ENCODE measurements at regions not wholly inside any gene's neighbourhood (a gene's known extent, or its start where the extent isn't known, plus 50 kb on each side); places are given as distances from the start of the nearest gene placed in this dataset.
"Not testable (repeated sequence)": the region's sequence is repeated elsewhere in the genome, so short reads cannot be mapped to it uniquely, and the experiment has no call there.

DNA sequence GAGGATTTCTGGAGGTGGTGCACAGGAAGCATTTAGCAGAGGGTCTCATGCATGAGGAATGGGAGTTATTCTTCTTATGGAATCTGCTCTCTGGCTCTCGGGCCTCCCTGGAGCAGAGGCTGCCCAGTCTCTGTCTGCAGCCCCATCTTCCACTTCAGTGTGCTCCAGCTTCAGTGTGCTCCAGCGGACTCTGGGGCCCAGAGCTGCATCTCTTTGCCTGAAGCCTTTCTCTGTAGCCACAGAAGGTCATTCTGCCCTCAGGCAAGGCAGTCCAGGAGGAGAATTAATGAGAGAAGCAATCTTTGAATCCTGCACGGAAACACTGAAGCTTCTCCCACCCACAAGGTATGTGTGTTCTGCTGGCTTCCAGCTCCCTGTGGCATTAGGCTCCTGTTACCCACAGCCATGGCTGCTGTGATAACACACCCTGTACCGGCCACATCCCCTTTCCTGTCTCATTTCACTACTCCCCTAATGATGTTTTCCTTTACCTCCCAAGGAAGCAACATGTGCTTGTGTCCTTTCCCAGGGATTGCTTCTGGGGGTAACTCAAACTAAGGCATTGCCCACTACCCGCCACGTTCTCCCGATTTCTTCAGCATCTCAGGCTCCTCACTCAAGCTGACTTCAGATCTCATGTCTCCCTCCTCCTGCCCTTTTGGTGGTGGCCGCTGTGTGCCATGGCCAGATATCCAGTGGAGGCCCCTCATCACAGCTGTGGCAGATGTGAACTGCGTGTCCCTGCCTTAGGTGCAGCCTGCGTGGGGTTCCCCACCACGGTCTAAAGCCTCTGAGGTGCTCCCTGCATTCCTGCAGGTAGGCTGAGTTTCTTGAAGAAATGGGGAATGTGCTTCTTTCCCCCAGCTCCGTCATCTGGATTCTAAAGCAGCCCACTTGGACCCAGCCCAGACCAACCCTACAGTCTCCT is 181.2 kb upstream of the GALNT2 start:
- DNase-seq (ENCODE audit: low read depth in 3 of 3): no peak

DNA sequence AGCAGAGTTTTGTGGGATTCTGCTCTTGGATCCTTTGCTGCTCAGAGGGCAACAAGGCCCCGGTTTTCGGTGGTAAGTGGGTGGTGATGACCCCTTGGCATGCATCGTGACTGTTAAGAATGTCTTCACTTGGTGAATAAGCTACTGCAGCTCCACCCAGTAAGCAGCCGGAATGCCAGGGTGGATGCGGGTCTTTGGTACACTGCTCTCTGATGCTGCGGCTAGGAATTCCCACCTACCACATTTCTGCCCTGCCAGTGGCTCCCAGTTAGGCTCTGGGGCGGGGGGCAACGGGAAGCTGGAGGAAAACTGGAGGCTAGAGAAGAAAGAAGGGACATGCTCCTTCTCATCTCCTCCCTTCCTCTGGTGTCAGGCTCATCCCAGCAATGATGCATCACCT is 180.4 kb upstream of the GALNT2 start:
- no peak for DNase-seq (ENCODE audit: low read depth in 3 of 3)

DNA sequence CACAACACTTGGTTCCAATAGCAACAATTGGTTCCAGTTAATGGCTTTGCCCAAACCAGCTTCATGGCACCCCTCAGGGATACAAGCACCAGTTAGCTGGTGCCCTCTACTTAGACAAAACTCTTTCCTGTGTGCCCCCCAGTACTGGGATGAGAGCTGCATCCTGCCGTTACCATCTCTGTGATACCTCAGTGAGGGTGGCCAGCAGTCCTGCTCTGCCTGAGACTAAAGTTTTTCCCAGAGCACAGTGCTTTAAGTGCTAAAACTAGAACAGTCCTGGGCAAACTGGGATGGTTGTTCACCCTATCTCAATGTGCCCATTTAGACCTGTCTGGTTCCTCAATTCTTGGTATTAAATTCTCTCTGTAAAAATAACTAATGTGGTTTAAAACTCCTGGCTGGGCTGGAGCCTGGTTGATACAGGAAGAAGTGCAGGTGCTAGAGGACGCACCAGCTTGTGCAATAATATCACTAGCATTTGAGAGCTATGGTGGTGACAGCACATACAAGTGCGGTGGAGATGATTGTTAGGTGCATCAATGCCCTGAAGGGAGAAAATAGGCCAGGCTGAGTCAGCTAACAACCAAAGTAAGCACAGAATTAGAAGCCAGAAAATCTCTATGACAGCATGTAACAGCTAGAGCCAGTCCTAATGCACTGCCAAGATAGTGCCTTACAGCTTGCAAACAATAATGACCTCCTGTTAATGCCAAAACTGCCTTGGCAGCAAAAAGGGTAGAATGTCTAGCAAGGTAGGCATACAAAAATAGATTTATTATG is 179.8 kb upstream of the GALNT2 start:
- DNase-seq (ENCODE audit: low read depth in 3 of 3): no peak

DNA sequence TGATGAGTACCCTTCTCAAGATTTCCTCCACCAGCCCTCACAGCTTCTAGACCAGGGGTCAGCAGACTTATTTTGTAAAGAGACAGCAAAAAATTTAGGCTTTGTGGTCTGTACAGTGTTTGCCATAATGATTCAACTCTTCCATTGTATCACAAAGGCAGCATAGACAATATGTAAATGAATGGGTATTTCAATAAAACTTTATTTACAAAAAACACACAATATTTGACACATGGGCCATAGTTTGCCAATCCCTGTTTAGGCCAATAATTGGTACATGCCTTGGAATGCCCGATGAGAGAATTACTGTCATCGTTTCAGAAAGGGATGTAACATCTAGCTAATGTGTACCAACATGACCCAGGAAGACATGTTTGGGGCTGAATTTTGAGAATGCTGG is 178.9 kb upstream of the GALNT2 start:
- DNase-seq (ENCODE audit: low read depth in 3 of 3): no peak

- no peak for DNase-seq (ENCODE audit: low read depth in 3 of 3)
These were observed 178.5 kb upstream of the GALNT2 start for GRCh38 chr1:229888561-229889001.

DNA sequence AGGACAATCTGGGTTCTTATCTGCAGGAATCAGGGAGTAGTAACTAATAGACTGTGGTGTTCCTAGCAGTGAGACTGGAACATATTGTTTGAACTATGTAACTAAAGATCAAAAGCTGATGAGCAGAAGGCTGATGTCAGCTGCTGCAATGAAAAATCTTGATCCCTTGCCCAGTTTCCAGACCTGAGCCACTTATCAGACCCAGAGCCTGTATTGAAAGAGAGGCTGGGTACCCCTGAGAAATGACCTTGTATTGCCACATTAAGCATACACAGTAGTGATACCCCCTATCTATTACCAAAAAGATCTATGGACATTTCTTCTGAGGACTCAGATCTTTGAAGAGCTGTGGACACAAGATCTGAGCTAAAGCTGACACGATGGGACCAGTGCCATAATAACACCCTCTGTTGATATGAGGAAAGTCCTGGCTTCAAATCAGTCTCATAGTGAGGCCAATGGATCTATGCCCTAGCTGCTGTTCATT is 178.0 kb upstream of the GALNT2 start:
- no peak for DNase-seq (ENCODE audit: low read depth in 3 of 3)

DNA sequence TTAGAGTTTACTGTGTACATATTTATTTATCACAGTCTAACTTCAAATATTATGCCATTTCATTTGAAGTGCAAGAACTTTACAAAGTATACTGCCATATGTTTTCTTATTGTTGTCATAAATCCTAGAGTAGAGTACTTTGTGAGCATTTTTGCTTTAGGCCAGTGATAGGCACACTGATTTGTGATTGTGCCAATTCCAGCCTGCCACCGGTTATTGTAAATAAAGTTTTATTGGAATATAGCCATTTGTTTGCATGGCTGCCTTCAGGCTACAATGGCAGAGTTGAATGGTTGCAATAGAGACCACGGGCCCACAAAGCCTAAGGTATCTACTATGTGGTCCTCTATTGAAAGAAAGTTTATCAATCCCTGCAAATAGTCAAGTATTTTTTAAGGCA is 175.8 kb upstream of the GALNT2 start:
- DNase-seq (ENCODE audit: low read depth in 3 of 3): no peak

DNA sequence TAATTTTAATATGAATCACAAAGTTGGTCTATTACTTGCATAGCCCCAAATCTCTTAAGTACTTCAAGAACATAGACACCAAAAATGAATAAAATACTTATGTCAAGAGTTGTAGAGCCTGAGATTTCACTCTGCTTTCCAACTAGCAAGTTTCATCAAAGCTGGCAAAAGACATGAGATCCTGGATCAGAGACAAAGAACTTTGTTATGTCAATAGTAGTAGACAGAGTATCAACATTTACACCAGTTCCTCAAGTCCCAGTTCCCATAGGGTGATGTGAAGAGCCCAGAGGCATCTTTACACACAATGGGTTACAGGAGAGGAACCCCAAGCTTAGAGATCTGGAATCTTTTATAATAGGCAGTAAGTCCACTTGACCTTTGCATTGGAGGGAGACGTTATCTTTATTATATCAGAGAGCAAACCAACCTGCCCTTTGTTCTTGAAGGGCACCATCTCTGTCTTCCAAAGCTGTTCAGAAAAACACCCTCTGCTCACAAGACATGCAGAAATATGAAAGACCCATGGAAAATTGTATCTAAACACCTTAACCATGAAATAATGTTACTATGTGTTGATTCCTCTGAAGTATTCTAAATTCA is 174.4 kb upstream of the GALNT2 start:
- DNase-seq (ENCODE audit: low read depth in 3 of 3): no peak

DNA sequence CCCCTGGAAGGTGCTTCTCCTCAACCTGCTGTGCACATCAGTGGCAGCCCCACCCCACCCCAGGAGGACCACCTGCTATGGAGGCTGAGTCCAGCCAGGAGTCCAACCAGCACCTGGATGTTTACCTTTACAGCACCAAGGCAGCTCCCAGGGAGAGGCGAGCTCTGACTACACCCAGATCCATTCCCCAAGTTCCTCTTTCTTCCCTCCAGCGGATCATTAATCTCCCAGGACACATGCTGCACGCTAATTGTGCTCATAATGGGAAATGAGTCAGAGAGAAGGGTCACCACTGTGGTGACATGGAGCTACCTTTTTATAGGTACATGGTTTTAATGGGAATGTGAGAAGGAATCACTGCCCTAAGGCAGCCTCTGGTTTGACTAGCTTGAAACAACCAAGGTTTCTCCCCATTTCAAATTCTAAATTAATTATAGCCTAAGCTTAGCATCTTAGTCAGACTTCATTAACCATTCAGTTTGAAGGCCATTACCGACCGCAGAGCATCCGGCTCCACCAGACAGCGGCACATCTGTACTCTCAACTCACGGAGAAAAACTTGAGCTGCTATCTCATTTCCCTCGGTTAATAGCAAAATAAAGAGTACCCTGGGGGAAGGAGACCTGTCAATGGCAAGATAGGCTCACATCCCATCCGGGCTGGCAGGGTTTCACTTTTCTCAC is 173.1 kb upstream of the GALNT2 start:
- DNase-seq (ENCODE audit: low read depth in 3 of 3): no peak

GRCh38 chr1:229894532-229894931 is 172.5 kb upstream of the GALNT2 start:
- no peak for DNase-seq (ENCODE audit: low read depth in 3 of 3)

DNA sequence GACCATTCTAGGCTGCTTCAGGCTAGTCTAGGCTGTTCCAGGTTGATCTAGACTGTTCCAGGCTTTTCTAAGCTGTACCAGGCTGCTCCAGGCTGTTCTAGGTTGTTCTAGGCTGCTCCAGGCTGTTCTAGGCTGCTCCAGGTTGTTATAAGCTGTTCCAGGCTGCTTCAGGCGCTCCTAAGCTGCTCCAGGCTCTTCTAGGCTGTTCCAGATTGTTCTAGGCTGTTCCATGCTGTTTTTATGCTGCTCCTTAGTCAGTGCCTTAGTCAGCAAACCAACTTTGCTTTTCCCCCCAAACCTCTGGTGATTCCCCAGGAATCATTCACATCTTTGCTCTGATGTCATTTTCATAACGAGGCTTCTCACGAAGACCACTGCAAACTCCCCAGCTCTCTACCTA is 171.4 kb upstream of the GALNT2 start:
- no peak for DNase-seq (ENCODE audit: low read depth in 3 of 3)

GRCh38 chr1:229896306-229896705 is 170.7 kb upstream of the GALNT2 start:
- no peak for DNase-seq (ENCODE audit: low read depth in 3 of 3)

GRCh38 chr1:229896861-229897260 is 170.2 kb upstream of the GALNT2 start:
- DNase-seq (ENCODE audit: low read depth in 3 of 3): no peak

- DNase-seq (ENCODE audit: low read depth in 3 of 3): no peak
These were observed 169.5 kb upstream of the GALNT2 start for GRCh38 chr1:229897501-229897900.

GRCh38 chr1:229900220-229900619 is 166.8 kb upstream of the GALNT2 start:
- DNase-seq (ENCODE audit: low read depth in 3 of 3): no peak

- DNase-seq (ENCODE audit: low read depth in 3 of 3): no peak
These were observed 161.9 kb upstream of the GALNT2 start for GRCh38 chr1:229905031-229905545.

- no peak for DNase-seq (ENCODE audit: low read depth in 3 of 3)
These were observed 161.4 kb upstream of the GALNT2 start for GRCh38 chr1:229905652-229906051.

DNA sequence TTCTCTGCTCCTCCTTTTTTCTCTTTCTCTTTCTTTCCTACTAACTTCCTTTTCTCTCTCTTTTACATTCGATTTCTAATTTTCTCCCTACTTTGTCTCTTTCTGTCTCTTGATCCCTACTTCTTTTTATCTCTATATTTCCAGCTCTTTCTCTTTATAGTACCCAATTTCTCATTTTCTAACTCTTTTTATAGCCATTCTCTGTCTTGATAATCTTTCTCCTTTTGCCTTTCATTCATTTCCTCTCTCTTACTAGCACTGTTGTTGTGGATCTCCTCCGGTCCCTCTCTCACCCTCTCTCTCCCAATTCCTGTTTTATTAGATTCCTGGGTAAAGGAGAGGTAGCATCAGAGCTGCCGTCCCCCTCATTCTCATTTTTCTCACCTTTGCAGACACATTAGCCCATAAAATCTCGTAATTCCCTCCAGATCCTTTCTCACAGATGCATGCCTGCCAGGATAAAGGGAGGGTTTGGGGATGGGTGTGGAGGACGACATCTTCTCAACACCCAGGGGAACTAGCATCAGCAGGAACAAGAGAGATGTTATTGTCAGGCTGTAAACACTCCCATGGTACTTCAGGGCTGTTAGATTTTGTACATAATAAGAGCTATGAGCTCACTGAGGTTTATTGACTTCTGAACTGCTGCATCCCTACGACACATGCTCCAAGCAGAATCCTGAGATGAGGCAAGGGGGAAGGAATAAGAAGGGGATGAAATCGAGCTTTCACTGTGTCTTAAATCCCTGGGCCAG is 159.0 kb upstream of the GALNT2 start:
- DNase-seq (ENCODE audit: low read depth in 3 of 3): no peak

DNA sequence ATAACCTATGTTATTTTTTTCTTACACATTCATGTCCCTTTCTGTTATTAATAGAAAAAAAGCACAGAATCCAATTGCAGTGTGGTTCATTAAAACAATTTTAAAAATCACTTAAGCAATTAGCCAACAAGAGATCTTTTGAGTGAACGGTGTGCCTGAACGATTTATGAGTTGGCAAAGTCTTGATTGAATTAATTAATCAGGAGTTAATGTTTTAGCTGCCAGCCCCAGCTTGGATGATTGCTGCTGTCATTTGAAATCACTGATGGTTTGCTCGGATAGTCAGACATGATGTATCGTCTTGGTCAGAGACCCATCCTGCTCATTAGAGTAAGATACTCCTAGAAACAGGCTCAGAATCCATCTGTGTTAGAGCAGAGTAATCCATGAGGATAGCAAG is 158.3 kb upstream of the GALNT2 start:
- DNase-seq (ENCODE audit: low read depth in 3 of 3): no peak

DNA sequence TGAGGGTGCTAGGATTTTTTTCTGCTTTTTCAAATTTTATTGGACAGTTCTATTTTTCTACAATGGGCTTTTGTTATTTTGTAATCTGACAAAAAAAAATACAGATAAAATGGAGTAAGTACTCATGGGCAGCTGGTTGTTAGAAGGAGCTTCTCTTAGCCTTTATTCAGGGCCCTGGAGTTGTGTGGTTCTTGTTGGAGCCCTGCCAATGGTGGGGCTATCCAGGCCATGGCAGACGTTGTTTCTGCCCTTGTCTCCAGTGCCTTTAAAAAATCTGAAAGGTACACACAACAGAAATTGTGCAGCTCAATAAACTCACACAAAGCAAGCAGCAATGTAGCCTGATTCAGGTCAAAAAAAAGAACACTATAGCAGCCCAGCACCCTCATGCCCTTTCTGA is 153.5 kb upstream of the GALNT2 start:
- DNase-seq (ENCODE audit: low read depth in 3 of 3): no peak

DNA sequence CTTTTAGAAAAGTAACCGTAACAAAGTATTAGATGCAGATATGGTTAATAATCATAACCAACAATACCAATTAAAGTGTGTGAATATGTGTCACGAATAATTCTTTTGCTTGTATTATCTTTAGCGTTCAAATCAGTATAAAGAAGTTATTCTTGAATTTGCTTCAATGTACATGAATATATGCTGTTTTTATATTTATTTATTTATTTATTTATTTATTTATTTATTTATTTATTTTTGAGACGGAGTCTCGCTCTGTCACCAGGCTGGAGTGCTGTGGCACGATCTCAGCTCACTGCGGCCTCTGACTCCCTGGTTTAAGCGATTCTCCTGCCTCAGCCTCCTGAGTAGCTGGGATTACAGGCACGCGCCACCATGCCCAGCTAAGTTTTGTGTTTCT is 147.6 kb upstream of the GALNT2 start:
- DNase-seq (ENCODE audit: low read depth in 3 of 3): not testable (repeated sequence)

All from stimulated activated CD4-positive, alpha-beta T cell treated with anti-CD3 and anti-CD28 coated beads, TNF-alpha, amount 100 ng/mL, for 48 hours (primary cell).